NOMO-1 treated with DMSO at 0.1 percent for 48 hours (cell line): ENCODE measurements at regions not wholly inside any gene's neighbourhood (a gene's known extent, or its start where the extent isn't known, plus 50 kb on each side); places are given as distances from the start of the nearest gene placed in this dataset.

Experiments
- DNase-seq: peaks from one replicate; lab custom pipeline; 2025; ENCODE audit not compliant: unreplicated experiment; lab: John Stamatoyannopoulos, UW

DNA sequence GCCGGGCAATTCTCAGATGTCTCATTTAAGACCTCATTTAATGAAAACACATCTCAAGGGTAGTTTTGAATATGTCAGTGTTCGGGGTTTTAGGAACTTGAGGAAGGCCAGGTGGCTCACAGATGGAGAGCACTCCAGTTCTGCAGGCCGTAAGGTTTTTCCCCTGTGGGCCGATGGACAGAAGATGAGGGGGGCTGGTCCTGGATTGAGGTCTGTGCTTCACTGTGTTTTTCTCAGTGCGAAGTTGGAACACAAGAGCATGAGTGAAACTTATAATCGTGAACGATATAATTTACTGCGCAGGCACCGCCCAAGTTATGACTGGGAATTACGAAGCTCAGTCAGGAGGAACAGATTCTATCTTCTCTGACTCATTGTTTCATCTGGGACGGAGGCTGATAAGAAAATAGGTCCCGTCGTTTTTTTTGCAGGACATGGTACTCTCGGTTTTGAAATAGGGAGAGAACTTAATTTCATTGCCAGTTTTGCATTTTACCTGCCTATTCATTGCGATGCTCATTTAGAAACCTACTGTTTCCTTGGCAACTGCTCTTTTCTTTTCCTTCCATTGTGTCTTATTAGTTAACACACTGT is 591.0 kb upstream of the PFKP start:
- peak; percentile 41 for DNase-seq

- peak; percentile 77 for DNase-seq
Observed at GRCh38 chr10:2475711-2476217, 591.6 kb upstream of the PFKP start.

- no peak for DNase-seq
Observed at GRCh38 chr10:2471811-2472210, 595.5 kb upstream of the PFKP start.

GRCh38 chr10:2469802-2470201 is 597.5 kb upstream of the PFKP start:
- no peak for DNase-seq

DNA sequence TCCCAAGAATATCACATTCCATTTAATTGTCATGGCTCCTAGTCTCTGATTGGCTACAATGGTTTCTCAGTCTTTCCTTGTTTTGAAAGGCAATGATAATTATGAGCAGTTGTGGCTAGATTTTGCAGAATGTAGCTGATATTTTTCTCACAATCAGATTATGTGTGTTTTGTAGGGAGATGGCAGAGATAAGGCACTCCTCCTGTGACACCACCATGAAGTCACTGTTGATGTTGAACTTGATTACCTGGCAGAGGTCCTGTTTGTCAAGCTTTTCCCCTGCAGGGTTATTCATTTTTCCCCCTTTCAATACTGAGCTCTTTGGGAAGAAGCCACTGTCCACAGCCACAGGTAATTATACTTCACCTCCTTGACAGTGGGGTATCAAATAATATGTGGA is 602.9 kb upstream of the PFKP start:
- DNase-seq, result no peak

DNA sequence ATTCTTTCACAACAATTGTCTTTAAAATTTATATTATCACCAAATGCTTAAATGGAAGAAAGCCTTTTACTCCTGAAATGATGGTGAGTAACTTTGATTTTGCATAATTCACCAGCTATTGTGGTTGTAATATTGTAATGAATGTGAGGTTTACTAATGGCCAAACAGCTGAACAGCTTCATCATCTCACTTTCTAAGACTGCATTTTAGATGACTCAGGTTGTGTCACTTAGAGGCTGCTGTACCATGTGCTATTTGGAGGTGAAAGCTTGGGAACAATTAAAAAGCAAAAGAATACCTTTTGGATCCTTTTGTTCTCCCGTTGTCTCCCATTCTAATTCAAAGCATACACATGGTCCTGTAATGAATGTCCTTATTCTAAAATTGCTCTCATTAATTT is 604.0 kb upstream of the PFKP start:
- no peak for DNase-seq

GRCh38 chr10:2462581-2462980 is 604.8 kb upstream of the PFKP start:
- no peak for DNase-seq

DNA sequence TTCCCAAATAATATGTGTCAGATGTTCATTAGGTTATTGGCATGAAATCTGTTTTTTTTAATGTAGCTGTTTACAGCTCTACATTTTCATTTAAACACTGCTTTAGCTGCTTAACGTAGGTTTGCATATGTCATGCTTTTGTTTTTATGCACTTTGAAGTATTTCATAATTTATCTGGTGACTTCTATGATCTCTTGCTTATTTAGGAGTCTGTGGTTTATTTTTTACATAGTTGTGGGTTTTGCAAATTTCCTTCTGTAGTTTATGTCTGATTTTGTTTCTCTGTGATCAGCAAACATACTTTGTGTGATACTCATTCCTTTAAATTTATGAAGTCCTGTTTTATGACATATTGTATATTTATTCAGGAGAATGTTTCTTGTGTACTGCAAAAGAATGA is 606.5 kb upstream of the PFKP start:
- DNase-seq, result peak; percentile 18

DNA sequence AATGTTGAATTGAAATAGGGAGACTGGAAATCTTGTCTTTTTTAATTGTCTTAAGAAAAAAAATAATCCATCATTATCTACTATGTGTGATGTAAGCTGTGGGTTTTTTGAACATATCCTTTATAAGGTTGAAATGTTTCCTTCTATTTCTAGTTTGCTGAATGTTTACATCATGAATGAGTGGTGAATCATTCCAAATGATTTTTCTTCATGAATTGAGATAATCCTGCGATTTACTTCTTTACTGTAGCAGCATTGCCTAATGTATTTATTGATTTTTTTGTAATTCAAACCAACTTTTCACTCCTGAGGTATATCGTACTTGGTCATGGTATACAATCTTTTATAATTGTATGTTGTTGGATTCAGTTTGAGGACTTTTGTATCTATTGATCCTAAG is 607.6 kb upstream of the PFKP start:
- no peak for DNase-seq

GRCh38 chr10:2456834-2457233 is 610.5 kb upstream of the PFKP start:
- no peak for DNase-seq

DNA sequence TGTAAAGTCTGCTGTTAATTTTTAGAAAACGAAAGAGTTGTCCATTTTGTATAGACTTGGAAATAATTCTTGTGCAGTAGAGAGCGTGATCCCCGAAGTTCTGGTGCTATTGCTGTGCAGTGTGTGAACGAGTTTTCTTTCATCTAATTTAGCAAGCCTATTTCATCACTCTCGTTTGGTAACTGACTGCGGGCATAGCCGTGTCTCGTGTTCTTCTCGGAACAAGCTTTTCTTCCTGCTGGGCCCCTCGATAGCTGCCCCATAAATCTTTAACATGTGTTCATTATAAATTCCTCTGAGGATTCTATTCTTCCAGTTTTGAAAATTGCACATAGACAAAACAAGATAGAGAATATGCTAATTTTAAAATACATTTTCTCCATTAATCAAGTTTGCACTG is 622.0 kb upstream of the PFKP start:
- peak; percentile 35 for DNase-seq

DNA sequence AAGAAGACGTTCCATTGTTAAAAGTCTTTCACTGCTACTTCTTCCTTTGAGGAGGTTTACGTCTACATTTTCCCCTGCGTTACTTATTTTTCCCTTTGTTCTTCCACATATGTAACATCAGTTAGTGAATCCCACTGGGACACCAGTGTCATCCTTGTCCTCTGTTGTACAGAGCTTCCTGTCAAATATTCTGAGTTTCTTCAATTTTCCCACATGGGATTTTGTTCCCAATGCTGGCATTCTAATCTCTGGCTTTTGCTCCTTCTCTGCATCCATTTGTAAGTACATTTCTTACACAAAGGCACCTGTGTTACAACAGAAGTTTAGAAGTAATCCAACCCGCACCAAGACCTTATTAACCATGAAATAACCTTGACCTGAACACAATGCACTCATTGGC is 627.4 kb upstream of the PFKP start:
- DNase-seq, result no peak

GRCh38 chr10:2439000-2439399 is 628.3 kb upstream of the PFKP start:
- DNase-seq, result no peak

GRCh38 chr10:2438248-2438939 is 629.0 kb upstream of the PFKP start:
- no peak for DNase-seq

GRCh38 chr10:2436933-2437332 is 630.4 kb upstream of the PFKP start:
- DNase-seq, result no peak

GRCh38 chr10:2431961-2432360 is 635.4 kb upstream of the PFKP start:
- no peak for DNase-seq

GRCh38 chr10:2427412-2427811 is 639.9 kb upstream of the PFKP start:
- no peak for DNase-seq

- DNase-seq, result no peak
Observed at GRCh38 chr10:2425320-2425719, 642.0 kb upstream of the PFKP start.

DNA sequence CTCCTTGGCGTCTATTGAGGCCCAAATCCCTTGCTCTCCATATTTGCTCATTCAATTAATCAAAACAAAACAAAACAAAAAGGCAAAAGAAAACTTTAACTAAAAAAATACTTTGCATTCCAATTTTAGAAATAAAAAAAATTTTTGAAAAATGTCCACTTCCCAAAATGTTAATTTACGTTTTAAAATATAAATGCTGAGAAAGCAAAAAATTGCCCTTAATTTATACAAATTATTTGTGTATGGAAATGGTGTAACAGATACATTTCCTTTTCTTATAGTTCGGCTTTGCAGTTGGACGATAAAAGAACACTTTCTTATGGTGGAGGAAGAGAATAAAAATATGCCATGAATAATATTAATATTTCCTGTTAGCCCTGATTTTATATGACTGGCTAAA is 652.8 kb upstream of the PFKP start:
- no peak for DNase-seq

DNA sequence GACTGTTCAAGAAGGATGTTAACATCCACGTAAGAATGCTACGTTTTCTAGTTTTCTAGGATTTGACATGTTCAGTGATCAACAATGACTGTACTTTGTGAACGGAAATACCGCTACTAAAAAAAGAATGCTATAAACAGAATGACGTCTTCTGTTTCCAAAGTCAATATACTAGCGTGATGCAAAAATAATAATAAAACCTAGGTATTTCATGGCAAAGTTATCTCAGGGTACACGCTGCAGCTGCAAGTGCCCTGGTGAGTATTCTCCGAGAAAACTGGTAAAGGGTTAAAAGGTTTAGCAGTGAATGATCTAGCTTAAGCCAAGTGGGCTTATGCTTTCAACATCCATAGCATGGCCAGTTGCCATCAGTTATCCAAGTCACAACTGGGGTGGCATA is 653.3 kb upstream of the PFKP start:
- no peak for DNase-seq

DNA sequence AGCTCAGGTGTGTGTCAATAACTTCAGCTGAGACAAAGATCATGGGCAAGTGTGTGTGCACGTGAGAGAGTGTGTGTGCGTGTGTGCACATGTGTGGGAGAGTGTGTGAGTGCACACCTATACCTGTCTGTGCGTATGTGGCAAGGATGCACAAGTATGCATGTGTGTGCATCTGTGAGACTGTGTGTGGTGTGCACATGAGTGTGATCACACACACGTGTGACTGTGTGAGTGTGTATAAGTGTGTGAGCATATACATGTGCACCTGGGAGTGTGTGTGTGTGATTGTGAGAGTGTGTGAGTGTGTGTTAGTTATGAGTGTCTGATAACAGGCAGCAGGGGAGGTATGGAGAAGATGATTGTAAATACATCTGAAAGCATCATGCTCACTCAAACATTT is 657.3 kb upstream of the PFKP start:
- DNase-seq, result no peak

DNA sequence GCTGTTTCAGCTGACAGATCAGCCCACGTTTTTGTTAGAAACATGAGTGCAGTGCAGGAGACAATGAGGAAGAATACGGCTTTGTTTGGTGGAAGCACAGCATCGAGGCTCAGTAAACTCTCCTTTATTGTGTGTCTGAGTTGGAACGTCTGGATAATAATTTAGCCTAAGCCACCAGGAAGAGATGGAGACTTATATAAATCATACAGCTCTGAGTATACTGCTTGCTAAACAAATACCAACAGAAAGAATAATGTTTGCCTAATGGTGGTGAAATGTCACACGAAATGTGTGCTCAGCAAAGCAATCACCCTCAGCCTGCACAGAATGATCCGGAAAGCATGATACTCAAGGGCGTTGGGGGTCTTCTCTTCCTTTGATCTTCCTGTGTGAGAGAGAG is 664.1 kb upstream of the ADARB2 start:
- no peak for DNase-seq

DNA sequence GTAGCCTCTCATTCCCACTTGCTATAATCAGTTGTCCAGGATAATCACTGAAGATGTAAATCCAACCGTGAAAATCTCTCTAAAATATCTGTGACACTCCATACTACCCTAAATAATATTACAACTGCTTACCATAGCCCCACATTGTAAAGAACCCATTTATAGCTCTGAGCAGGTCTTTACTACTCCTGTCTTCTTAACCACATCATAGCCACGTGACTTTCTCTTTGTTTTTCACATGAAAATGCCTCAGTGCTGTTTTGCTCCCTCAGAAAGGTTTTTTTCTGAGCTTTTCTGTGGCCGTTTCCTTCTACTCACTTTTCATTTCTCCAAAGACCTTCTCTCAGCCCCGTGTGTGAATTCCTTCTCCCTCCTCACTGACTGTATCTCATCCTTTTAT is 662.2 kb upstream of the ADARB2 start:
- no peak for DNase-seq
